GM12872 (cell line): ENCODE measurements at regions not wholly inside any gene's neighbourhood (a gene's known extent, or its start where the extent isn't known, plus 50 kb on each side); places are given as distances from the start of the nearest gene placed in this dataset.

Source experiments
- CTCF ChIP-seq: IDR thresholded peaks from 3 replicates; pipeline ENCODE4 v1.5.1; 2011; ENCODE audit warnings: low read depth, mild to moderate bottlenecking, low read length, moderate library complexity; ENCODE audit not compliant: insufficient read depth

GRCh38 chr3:110544730-110545129 lies 526.9 kb upstream of the NECTIN3 start:
- no peak for TF ChIP-seq CTCF

GRCh38 chr3:110550511-110550910 lies 521.1 kb upstream of the NECTIN3 start:
- no peak for TF ChIP-seq CTCF

- TF ChIP-seq CTCF = no peak
Observed at GRCh38 chr3:110562621-110563020, 509.0 kb upstream of the NECTIN3 start.

GRCh38 chr3:110564674-110565073 lies 506.9 kb upstream of the NECTIN3 start:
- no peak for TF ChIP-seq CTCF

GRCh38 chr3:110567029-110567428 lies 504.6 kb upstream of the NECTIN3 start:
- no peak for TF ChIP-seq CTCF

GRCh38 chr3:110568246-110568645 lies 503.4 kb upstream of the NECTIN3 start:
- TF ChIP-seq CTCF = no peak

GRCh38 chr3:110569073-110569472 lies 502.5 kb upstream of the NECTIN3 start:
- TF ChIP-seq CTCF = no peak

- no peak for TF ChIP-seq CTCF
Observed at GRCh38 chr3:110575702-110576101, 495.9 kb upstream of the NECTIN3 start.
